GM18873 (cell line): ENCODE measurements at regions not wholly inside any gene's neighbourhood (a gene's known extent, or its start where the extent isn't known, plus 50 kb on each side); places are given as distances from the start of the nearest gene placed in this dataset.

ENCODE experiments used
- ATAC-seq: cut with Tn5 transposase; IDR thresholded peaks from one replicate; pipeline ENCODE4 v1.9.1; 2021; ENCODE audit warnings: mild to moderate bottlenecking, moderate library complexity, moderate number of reproducible peaks; ENCODE audit not compliant: unreplicated experiment, low FRiP score

DNA sequence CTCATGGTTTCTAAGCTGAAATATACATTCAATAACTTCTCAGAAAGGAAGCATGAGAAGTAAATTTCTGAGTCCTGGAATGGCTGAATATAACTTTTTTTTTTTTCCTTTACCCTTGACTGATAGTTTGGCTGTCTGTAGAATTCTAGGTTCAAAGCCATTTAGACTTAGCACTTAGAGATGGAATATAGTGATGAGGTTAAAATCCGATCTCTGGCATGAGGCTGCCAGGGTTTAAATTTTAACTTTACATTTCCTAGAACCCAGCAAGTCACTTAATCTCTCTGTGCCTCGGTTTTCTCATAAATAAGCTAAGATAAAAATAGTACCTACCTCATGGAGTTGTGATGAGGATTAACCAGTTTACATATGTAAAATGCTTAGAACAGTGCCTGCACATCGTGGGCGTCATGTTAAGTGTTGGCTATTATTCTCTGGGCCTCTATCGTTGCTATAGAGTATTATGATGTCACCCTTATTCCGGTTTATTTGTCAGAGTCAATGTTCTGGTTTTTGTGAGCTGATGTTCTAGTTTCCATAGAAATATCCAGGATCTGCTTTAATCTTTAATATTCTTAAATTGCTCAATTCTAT lies 199.8 kb upstream of the TLE3 start:
- ATAC-seq, result no peak

DNA sequence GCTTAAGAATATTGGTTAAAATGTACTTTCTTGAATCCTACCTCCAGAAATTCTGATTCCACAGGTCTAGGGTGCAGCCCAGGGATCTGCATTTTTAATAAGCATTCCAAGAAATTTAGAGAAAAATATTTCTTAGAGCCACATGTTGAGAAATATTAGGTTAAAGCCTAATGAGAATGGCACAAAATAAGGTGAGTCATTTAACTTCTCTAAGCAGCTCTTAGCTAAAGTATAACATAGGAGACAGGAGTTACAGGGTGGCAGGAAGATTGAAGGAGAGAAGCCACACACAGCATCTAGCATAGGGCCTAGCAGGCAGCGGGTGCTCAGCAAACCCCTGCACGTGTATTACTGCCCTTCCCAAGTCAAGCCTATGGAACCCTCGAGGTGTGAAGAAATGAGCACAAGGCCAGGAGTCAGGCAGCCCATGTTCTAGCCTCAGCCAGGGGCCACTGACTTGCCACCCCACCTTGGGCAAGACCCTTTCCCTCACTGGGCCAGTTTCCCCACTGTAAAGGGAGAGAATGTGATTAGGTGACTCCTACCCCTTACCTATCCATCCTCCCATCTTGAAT lies 197.1 kb upstream of the TLE3 start:
- ATAC-seq, result no peak

DNA sequence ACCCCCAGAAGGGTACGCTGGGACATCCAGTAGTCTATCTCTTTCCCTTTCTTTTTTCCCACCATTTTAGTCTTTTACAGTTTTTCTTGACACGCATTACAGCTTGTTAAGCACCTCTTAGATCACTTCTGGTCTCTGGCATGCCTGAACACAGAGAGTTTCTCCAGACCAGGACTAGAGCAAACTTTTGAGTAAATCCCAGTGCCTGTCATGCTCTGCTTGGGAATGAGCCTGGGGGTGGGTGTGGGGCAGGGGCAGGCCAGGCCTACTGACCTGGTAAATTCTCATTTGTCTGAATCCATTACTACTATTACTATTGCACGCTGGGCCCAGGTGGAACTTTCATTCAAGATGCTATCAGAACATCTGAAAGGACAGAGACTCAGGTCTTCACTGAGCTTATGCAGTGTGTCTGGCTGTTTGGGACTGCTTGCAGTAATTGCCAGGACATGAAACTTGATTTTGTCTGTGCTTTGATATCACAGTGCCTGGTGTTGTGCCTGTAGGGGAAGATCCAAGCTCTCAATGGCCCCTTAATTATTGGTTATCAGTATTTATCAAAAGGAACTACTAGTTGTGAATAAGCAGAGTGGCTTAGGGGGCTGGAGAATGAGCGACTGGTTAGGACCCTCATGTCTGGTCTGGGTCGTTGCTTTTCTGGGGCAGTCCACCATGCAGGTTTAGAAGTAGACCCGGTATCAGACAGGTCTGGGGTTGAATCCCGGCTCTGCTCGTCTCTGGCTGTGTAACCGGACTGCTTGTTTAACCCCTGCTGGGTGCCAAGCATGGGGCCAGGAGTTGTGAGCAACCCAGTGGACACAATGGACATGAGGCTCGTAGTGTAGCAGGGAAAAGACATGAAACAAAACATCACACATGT lies 196.1 kb upstream of the TLE3 start:
- no peak for ATAC-seq

DNA sequence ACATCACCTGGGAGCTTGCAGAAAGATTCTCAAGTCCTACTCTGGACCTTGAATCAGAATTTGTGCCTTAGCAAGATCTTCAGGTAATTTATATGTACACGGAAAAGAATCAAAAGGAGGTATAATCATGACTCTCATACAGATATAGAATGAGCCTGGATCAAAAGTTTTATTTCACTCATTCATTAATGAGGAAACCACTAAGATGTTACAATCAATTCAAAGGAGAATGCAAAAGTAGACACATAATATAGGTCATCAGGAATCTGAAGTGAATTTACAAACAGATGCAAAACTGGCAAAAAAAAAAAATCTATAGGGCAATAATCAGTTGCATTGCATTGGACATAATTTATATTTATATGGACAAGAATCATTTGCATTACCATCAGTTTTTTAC lies 195.4 kb upstream of the TLE3 start:
- no peak for ATAC-seq

GRCh38 chr15:70292076-70292760 lies 194.5 kb upstream of the TLE3 start:
- ATAC-seq, result no peak

GRCh38 chr15:70291305-70292075 lies 193.8 kb upstream of the TLE3 start:
- no peak for ATAC-seq

- no peak for ATAC-seq
These were observed 193.0 kb upstream of the TLE3 start for GRCh38 chr15:70290708-70291107.

DNA sequence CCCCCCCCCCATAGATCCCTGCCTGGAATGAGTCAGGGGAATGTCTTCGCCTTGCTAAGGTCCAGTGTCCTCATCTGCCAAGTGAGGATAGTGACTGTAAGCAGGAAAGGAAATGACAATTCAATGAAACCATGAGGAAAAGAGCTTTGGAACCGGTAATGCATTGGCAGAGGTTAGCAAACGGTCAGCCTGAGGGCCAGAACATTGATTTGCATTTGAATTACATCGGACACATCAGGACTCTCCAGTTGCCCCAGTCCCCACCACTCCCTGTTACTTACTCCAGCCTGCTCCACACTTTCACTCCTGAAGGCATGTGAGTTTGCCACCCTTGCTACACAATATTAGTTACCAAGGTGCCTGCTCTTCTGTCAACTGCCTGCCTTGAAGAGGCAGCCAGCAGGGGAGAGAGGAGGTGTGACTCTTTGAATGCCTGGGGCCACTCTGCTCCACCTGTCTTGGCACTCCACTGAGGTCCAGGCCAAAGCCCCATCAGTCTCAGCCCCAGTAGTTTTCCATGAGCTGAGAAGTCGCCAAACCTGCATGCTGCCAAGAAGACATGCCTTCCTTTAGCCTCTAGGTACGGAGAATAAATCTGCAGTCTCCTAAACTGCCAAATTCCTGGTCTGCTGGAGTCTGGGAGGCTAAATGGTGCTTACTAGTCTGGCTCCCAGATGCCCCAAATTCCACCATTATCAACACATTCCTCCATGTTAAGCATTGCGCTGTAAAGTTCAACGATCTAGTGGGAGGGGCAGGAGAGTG lies 191.7 kb upstream of the TLE3 start:
- ATAC-seq, result no peak

DNA sequence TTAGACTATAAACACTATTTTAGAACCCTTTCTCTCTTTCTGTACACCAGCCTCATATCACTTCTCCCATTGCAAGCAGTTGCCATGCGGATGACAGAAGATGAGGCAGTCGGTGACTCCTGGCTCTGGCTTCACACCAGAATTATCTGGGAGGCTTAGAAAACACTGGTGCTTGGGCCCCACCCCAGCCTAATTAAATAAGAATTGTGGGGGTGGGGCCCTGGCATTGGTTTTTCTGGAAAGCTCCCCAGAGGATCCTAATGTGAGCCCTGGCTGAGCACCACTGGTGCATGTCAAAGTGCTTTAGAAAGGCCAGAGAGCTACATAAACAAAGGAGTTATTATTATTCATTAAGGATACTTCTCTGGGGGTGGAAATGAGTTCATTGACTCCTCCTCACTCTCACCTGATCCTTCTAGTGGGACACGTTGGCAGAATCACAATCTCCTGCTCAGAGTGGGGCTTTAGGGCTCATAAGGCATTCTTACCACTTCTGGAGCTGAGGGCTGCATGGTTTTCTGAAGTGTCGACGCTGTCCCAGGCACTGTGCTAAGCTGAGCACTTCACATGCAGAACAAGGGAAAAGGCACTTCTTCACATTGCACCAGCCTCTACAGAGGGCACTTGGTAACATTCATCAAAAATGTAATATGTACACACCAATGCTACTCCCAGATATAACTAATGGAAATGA lies 188.5 kb upstream of the TLE3 start:
- ATAC-seq, result no peak

GRCh38 chr15:70284438-70285214 lies 186.9 kb upstream of the TLE3 start:
- ATAC-seq, result no peak

GRCh38 chr15:70283511-70283910 lies 185.8 kb upstream of the TLE3 start:
- ATAC-seq, result no peak

DNA sequence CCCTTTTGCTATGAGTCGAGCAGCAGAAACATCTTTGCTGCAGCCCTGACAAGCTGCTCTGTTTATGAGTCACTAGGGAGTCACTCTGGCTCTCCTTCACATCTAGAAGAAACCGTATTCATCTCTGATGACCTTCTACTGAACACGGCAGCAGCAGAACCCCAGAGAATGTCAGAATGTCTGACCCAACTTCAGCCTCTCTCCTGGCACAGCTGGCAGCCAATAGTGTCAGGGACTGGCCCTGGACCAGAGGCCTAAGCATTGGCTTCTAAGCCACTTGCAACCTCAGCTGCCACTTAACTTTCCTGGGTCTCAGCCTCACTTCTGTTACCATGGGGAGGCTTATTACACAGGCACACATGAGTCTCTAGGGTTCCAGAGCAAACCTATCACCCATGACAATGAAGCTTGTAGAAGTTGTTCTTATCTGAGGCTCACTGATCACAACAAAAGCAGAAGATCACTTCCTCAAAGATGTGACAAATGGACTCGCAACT lies 184.1 kb upstream of the TLE3 start:
- no peak for ATAC-seq

DNA sequence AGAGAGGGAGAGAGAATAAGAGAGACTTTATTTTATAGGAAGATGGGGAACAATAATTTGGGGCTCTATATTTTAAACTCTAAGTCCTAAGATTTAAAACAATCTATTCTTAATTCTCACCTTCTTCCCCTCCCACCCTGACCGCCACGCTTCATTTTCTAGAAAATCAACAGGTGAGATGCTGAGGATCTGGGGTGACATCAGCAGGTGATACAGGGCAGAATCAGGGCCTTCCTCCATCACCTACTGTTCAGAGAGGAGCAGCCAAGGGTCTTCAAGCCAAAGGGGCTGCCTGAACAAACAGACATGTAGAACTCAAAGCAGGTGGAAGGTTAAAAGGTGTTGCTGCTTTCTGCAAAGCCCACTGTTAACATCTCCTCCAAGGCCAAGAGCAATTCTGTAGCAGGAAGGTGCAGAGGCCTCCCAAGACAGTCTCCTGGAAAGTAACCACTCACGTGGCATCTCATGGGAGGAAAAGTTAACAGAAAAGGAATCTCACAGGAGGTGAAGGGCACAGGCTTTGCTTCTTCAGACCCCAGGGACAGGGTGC lies 183.6 kb upstream of the TLE3 start:
- ATAC-seq, result no peak

- no peak for ATAC-seq
These were observed 183.1 kb upstream of the TLE3 start for GRCh38 chr15:70280781-70281180.

DNA sequence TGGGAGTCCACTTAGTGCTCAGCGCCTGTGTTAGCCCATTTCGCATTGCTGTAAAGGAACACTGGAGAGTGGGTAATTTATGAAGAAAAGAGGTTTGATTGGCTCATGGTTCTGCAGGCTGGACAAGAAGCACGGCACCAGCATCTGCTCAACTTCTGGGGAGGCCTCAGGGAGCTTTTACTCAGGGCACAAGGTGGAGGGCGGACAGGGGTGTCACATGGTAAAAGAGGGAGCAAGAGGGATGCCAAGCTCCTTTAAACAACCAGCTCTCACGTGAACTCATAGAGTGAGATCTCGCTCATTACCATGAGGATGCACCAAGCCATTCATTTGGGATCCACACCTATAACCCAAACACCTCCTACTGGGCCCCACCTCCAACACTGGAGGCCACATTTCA lies 181.4 kb upstream of the TLE3 start:
- no peak for ATAC-seq

DNA sequence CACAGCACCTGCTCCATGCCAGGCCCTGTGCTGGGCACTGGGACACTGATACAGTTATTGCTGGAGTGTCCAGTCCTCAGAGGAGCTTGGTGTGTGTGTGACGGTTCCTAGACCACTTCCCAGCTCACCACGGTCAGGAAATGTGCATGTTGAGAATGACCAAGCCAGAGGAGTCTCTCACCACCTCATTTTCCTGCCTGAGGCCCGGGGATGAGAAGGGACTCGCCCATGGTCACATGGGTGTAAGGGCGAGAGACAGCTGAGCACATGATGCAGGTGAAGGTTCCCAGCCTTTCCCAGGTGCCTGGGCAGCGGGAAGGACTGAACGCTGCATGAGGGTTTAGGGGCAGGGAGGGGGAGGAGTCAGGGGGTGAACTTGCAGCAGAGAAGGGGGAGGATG lies 180.9 kb upstream of the TLE3 start:
- no peak for ATAC-seq

DNA sequence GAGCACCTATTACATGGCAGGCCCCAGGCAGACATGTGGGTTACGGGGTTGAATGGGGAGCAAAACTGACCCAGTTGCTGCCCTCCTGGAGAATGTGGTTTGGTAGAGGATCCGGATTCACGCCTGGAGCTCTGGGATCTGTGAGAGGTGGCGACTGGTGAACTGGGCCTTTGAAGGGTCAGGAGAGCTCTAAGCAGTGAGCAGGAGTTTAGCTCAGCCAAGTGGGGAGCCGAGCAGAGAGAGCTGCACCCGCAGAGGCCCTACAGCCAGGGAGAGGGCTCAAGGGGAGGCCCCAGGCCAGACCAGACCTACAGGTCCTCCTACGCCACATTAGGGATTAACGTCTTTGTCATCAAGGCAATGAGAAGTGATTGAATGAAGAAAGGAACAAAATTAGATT lies 179.8 kb upstream of the TLE3 start:
- no peak for ATAC-seq

GRCh38 chr15:70276401-70276800 lies 178.7 kb upstream of the TLE3 start:
- no peak for ATAC-seq
